GM23338 (cell line): ENCODE measurements at regions not wholly inside any gene's neighbourhood (a gene's known extent, or its start where the extent isn't known, plus 50 kb on each side); places are given as distances from the start of the nearest gene placed in this dataset.

Source experiments
- ATAC-seq: fragments of 200-7000 bp; cut with Tn5 transposase; 3 replicates; pipeline ENCODE4 v1.9.1; 2020
- DNase-seq: peaks from one replicate; pipeline ENCODE4 v3.0.0-alpha.2; 2015; ENCODE audit warnings: low spot score
- H2AFZ ChIP-seq: fragments of 200-600 bp; sonication (generic); 2 replicates; pipeline ENCODE4 v1.8.0; 2016; ENCODE audit warnings: antibody characterized with exemption, mild to moderate bottlenecking, moderate library complexity
- H3F3A ChIP-seq: fragments of 200-600 bp; sonication (generic); replicated peaks from 2 replicates; pipeline ENCODE4 v1.8.0; 2017; ENCODE audit warnings: antibody characterized with exemption, mixed run types, low read depth
- H3K27ac ChIP-seq: fragments of 200-600 bp; sonication (generic); 2 replicates; pipeline ENCODE4 v1.6.1; 2016; ENCODE audit warnings: low read depth
- H3K27me3 ChIP-seq: fragments of 200-600 bp; sonication (generic); 2 replicates; pipeline ENCODE4 v1.8.0; 2016; ENCODE audit warnings: mild to moderate bottlenecking, mixed run types, moderate library complexity; ENCODE audit not compliant: insufficient read depth
- H3K36me3 ChIP-seq: fragments of 200-600 bp; sonication (generic); 2 replicates; pipeline ENCODE4 v1.8.0; 2016; ENCODE audit warnings: mild to moderate bottlenecking; ENCODE audit not compliant: insufficient read depth
- H3K4me1 ChIP-seq: fragments of 200-600 bp; sonication (generic); 2 replicates; pipeline ENCODE4 v1.8.0; 2016; ENCODE audit warnings: mild to moderate bottlenecking, moderate library complexity; ENCODE audit not compliant: insufficient read depth
- H3K4me2 ChIP-seq: fragments of 200-600 bp; sonication (generic); 2 replicates; pipeline ENCODE4 v1.7.1; 2017; ENCODE audit warnings: mixed run types
- H3K4me3 ChIP-seq: fragments of 200-600 bp; sonication (generic); 2 replicates; pipeline ENCODE4 v1.6.1; 2016; ENCODE audit warnings: mixed run types
- H3K79me2 ChIP-seq: fragments of 200-600 bp; sonication (generic); replicated peaks from 2 replicates; pipeline ENCODE4 v1.8.0; 2017; ENCODE audit warnings: mild to moderate bottlenecking; ENCODE audit not compliant: insufficient read depth
- H3K9me2 ChIP-seq: fragments of 200-600 bp; sonication (generic); 2 replicates; pipeline ENCODE4 v1.8.0; 2017; ENCODE audit not compliant: insufficient read depth
- H4K20me1 ChIP-seq: fragments of 200-600 bp; sonication (generic); replicated peaks from 2 replicates; pipeline ENCODE4 v1.8.0; 2017; ENCODE audit warnings: mild to moderate bottlenecking; ENCODE audit not compliant: insufficient read depth
- H3K27ac Mint-ChIP-seq: 2 replicates; pipeline ENCODE4 v1.8.0; 2020; ENCODE audit warnings: inconsistent platforms, mild to moderate bottlenecking, moderate library complexity, mixed read lengths
- H3K27me3 Mint-ChIP-seq: 3 replicates; pipeline ENCODE4 v1.8.0; 2022; ENCODE audit warnings: low read depth, mild to moderate bottlenecking, moderate library complexity, mixed read lengths, inconsistent platforms; ENCODE audit not compliant: insufficient read depth, poor library complexity
- H3K36me3 Mint-ChIP-seq: 3 replicates; pipeline ENCODE4 v1.8.0; 2021; ENCODE audit warnings: low read depth, mild to moderate bottlenecking, inconsistent platforms, moderate library complexity, mixed read lengths
- H3K4me1 Mint-ChIP-seq: 3 replicates; pipeline ENCODE4 v1.8.0; 2020; ENCODE audit warnings: mild to moderate bottlenecking, inconsistent platforms, mixed read lengths
- H3K4me3 Mint-ChIP-seq: 3 replicates; pipeline ENCODE4 v1.8.0; 2021; ENCODE audit warnings: moderate library complexity, mild to moderate bottlenecking, inconsistent platforms, mixed read lengths
- H3K9me3 Mint-ChIP-seq: 3 replicates; pipeline ENCODE4 v1.8.0; 2020; ENCODE audit warnings: moderate library complexity, mild to moderate bottlenecking, inconsistent platforms, mixed read lengths
- CREB1 ChIP-seq: fragments of 250-450 bp; sonication (Bioruptor Pico); IDR thresholded peaks from 2 replicates; pipeline ENCODE4 v1.5.0; 2020; ENCODE audit warnings: low read depth, mild to moderate bottlenecking, moderate library complexity
- EZH2 ChIP-seq: fragments of 200-600 bp; sonication (generic); IDR thresholded peaks from one replicate; pipeline ENCODE4 v1.8.0; 2017; ENCODE audit warnings: antibody characterized with exemption, mild to moderate bottlenecking, low read depth; ENCODE audit not compliant: unreplicated experiment
- EZH2phosphoT487 ChIP-seq: fragments of 200-600 bp; sonication (generic); IDR thresholded peaks from one replicate; pipeline ENCODE4 v1.8.1; 2018; ENCODE audit warnings: antibody characterized with exemption; ENCODE audit not compliant: unreplicated experiment
- JUNB ChIP-seq: IDR thresholded peaks from one replicate; pipeline ENCODE4 v1.6.1; 2016; ENCODE audit warnings: antibody characterized with exemption; ENCODE audit not compliant: unreplicated experiment
- NANOG ChIP-seq: IDR thresholded peaks from 2 replicates; pipeline ENCODE4 v1.6.1; 2016; ENCODE audit warnings: antibody characterized with exemption, borderline replicate concordance
- POLR2AphosphoS5 ChIP-seq: IDR thresholded peaks from 2 replicates; pipeline ENCODE4 v1.6.1; 2016; ENCODE audit warnings: antibody characterized with exemption, low read depth
- REST ChIP-seq: IDR thresholded peaks from one replicate; pipeline ENCODE4 v1.6.1; 2018; ENCODE audit warnings: antibody characterized with exemption; ENCODE audit not compliant: unreplicated experiment
- STAT1 ChIP-seq: IDR thresholded peaks from one replicate; pipeline ENCODE4 v1.6.1; 2016; ENCODE audit warnings: antibody characterized with exemption; ENCODE audit not compliant: unreplicated experiment
- ZNF114 ChIP-seq: fragments of 250-450 bp; sonication (Bioruptor Pico); IDR thresholded peaks from 2 replicates; pipeline ENCODE4 v1.5.0; 2020; ENCODE audit warnings: mild to moderate bottlenecking, moderate library complexity
- ZNF331 ChIP-seq: fragments of 250-450 bp; sonication (Bioruptor Pico); IDR thresholded peaks from 2 replicates; pipeline ENCODE4 v1.5.0; 2020; ENCODE audit warnings: low read depth, mild to moderate bottlenecking, moderate library complexity
- ZNF462 ChIP-seq: fragments of 250-450 bp; sonication (Bioruptor Pico); IDR thresholded peaks from 2 replicates; pipeline ENCODE4 v1.5.0; 2020; ENCODE audit warnings: mild to moderate bottlenecking, moderate library complexity
- TF ChIP-seq, protein P1 (sequence below), 2 experiments: fragments of 200-600 bp in 1 of 2; sonication (generic) in 1 of 2; conservative IDR thresholded peaks; 2 replicates each; pipeline versions ENCODE4 v1.5.1 to v1.6.1; 2016 to 2017; ENCODE audit warnings: antibody characterized with exemption in 2 of 2, low read depth in 2 of 2, mild to moderate bottlenecking in 2 of 2, moderate library complexity in 1 of 2
- TF ChIP-seq, protein P2 (sequence below): IDR thresholded peaks from 2 replicates; pipeline ENCODE4 v1.6.1; 2016; ENCODE audit warnings: antibody characterized with exemption

DNA sequence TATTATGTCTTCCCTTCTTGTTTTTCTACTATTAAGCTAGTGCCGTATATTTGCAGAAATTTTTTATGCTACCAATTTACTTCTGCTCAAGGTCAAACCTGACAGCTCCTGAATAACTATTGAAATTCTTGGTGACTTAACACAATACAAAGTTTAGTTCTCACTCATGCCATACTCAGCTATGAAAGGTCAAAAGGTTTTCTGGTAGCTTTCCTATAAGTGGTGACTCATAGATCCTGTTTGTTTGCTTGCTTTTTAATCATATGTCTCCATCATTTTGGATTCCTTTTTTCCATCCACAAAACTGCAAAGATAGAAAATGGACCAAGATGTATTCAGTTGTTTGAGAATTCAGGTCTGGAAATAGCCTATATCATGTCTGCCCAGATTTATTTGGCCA is 855.8 kb upstream of the LRRC4C start:
- Histone ChIP-seq H3K4me3 (no peak overlapping the region), H3F3A (no peaks in the 10 kb centered on the region), H4K20me1 (no peaks in the 10 kb centered on the region), H3K9me2 (peaks cover 13% of the 10 kb centered on the region; the same call in 1 of the 2 replicates), H3K27me3 (no peaks in the 10 kb centered on the region), H3K79me2 (no peaks in the 10 kb centered on the region), H2AFZ (no peak overlapping the region), H3K36me3 (no peaks in the 10 kb centered on the region), H3K4me2 (no peak overlapping the region), H3K27ac (no peak overlapping the region), H3K4me1 (no peaks in the 10 kb centered on the region)
- no peak overlapping the region for H3K4me3 Mint-ChIP-seq
- H3K4me1 Mint-ChIP-seq = no peaks in the 10 kb centered on the region
- peaks cover 54% of the 10 kb centered on the region for H3K9me3 Mint-ChIP-seq
- TF ChIP-seq NANOG (no peak), CREB1 (CRISPR knock-in tag) (no peak), EZH2 (no peak), STAT1 (no peak), JUNB (no peak), POLR2AphosphoS5 (no peak), ZNF331 (no peak), REST (no peak), ZNF462 (CRISPR knock-in tag) (no peak), ZNF114 (CRISPR knock-in tag) (no peak), EZH2phosphoT487 (no peak)
- TF ChIP-seq, protein P1, sequence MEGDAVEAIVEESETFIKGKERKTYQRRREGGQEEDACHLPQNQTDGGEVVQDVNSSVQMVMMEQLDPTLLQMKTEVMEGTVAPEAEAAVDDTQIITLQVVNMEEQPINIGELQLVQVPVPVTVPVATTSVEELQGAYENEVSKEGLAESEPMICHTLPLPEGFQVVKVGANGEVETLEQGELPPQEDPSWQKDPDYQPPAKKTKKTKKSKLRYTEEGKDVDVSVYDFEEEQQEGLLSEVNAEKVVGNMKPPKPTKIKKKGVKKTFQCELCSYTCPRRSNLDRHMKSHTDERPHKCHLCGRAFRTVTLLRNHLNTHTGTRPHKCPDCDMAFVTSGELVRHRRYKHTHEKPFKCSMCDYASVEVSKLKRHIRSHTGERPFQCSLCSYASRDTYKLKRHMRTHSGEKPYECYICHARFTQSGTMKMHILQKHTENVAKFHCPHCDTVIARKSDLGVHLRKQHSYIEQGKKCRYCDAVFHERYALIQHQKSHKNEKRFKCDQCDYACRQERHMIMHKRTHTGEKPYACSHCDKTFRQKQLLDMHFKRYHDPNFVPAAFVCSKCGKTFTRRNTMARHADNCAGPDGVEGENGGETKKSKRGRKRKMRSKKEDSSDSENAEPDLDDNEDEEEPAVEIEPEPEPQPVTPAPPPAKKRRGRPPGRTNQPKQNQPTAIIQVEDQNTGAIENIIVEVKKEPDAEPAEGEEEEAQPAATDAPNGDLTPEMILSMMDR (conservative IDR thresholded peaks at IDR 0.05; ENCODE audit: low read depth in 2 of 2) = no peak
- TF ChIP-seq, protein P2, sequence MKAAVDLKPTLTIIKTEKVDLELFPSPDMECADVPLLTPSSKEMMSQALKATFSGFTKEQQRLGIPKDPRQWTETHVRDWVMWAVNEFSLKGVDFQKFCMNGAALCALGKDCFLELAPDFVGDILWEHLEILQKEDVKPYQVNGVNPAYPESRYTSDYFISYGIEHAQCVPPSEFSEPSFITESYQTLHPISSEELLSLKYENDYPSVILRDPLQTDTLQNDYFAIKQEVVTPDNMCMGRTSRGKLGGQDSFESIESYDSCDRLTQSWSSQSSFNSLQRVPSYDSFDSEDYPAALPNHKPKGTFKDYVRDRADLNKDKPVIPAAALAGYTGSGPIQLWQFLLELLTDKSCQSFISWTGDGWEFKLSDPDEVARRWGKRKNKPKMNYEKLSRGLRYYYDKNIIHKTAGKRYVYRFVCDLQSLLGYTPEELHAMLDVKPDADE = no peak
- H3K27ac Mint-ChIP-seq = no peak overlapping the region
- H3K27me3 Mint-ChIP-seq = peaks cover 2% of the 10 kb centered on the region
- ATAC-seq (no peak), DNase-seq (no peak)
- H3K36me3 Mint-ChIP-seq = peaks cover 6% of the 10 kb centered on the region; the same call in 2 of the 3 replicates
